Type B pancreatic cell (in vitro differentiated cells): ENCODE measurements at regions not wholly inside any gene's neighbourhood (a gene's known extent, or its start where the extent isn't known, plus 50 kb on each side); places are given as distances from the start of the nearest gene placed in this dataset.

Experiments
- DNase-seq: peaks from one replicate; pipeline ENCODE4 v3.0.0; 2021; ENCODE audit warnings: mixed read lengths; ENCODE audit not compliant: unreplicated experiment; ENCODE audit errors: extremely low spot score
- H3K27ac Mint-ChIP-seq: 2 replicates; pipeline ENCODE4 v1.8.0; 2021; ENCODE audit warnings: mild to moderate bottlenecking, mixed read lengths
- H3K27me3 Mint-ChIP-seq: 2 replicates; pipeline ENCODE4 v1.8.0; 2021; ENCODE audit warnings: mixed read lengths
- H3K36me3 Mint-ChIP-seq: 2 replicates; pipeline ENCODE4 v1.8.0; 2021; ENCODE audit warnings: mixed read lengths
- H3K4me1 Mint-ChIP-seq: one replicate; pipeline ENCODE4 v1.8.0; 2021; ENCODE audit warnings: mixed read lengths; ENCODE audit not compliant: unreplicated experiment
- H3K4me3 Mint-ChIP-seq: 2 replicates; pipeline ENCODE4 v1.8.0; 2021; ENCODE audit warnings: mild to moderate bottlenecking, mixed read lengths
- H3K9me3 Mint-ChIP-seq: 2 replicates; pipeline ENCODE4 v1.8.0; 2021; ENCODE audit warnings: mixed read lengths
- CTCF ChIP-seq: fragments of 200-600 bp; sonication (generic); conservative IDR thresholded peaks from 2 replicates; pipeline ENCODE4 v1.5.0; 2021; ENCODE audit warnings: antibody characterized with exemption, mild to moderate bottlenecking

DNA sequence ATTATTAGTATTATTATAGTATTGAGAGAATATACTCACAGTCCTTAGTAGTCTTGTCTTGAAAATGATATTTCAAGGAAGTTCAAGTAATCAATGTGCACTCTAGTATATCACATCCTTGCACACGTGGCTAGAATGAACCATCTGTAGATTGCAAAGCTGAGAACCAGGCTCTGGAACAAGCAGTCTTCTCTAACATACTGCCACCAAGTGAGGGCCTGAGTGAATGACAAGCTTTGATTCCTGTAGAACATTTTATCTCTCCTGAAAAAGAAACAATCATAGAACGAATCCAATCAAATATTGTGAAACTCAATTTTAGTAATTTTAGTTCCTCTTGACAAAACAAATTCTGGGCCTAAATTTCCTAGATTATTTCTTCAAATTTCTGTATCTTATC, 55.3 kb upstream of the SULT1C3 start:
- TF ChIP-seq CTCF, result peak; percentile 62
- no peaks in the 10 kb centered on the region for H3K9me3 Mint-ChIP-seq
- no peak for DNase-seq
- no peaks in the 10 kb centered on the region for H3K36me3 Mint-ChIP-seq
- H3K4me1 Mint-ChIP-seq, result no peaks in the 10 kb centered on the region
- no peak overlapping the region for H3K27ac Mint-ChIP-seq
- no peaks in the 10 kb centered on the region for H3K27me3 Mint-ChIP-seq
- H3K4me3 Mint-ChIP-seq, result no peak overlapping the region

DNA sequence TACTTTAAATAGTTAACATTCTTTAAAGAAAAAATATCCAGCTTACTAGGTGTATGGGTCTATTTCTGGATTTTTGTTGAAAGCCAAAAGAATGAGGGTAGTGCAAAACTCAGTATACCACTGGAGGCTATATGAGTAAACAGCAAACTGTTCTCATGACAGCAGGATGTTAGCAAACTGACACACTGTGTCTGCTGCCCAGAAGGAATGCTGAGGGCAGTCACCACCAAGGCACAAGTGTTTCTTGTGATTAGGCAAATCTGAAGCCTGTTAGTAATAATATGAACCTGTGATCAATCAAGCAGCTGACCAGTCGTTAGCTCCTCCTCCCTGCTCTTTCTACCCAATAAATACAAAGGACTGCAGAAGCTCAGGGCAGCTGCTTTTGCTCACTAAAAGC, 50.5 kb upstream of the SULT1C3 start:
- TF ChIP-seq CTCF, result no peak
- Mint-ChIP-seq H3K27me3 (no peaks in the 10 kb centered on the region), H3K4me3 (no peak overlapping the region), H3K9me3 (no peaks in the 10 kb centered on the region), H3K4me1 (peaks cover under 1% of the 10 kb centered on the region), H3K36me3 (no peaks in the 10 kb centered on the region), H3K27ac (no peak overlapping the region)
- DNase-seq, result no peak
